Endothelial cell of umbilical vein (primary cell): ENCODE measurements at regions not wholly inside any gene's neighbourhood (a gene's known extent, or its start where the extent isn't known, plus 50 kb on each side); places are given as distances from the start of the nearest gene placed in this dataset.
"Not testable (repeated sequence)": the region's sequence is repeated elsewhere in the genome, so short reads cannot be mapped to it uniquely, and the experiment has no call there.

Source experiments
- BruUV-seq: library from RNA; stranded (reverse); fragments of 400-500 nt; replicated peaks from 2 replicates; lab custom pipeline; 2021; lab: Mats Ljungman, UMichigan
- CTCF ChIA-PET: fragments of 300-600, 350-600 bp; sonication (Branson Sonifier 250); formaldehyde crosslinking; loops from one replicate; lab custom pipeline; 2021; ENCODE audit warnings: antibody characterized with exemption, inconsistent platforms; lab: Charles Lee
- POLR2A ChIA-PET: fragments of 300-600, 350-600 bp; sonication (Branson Sonifier 250); formaldehyde crosslinking; loops from one replicate; lab custom pipeline; 2021; ENCODE audit warnings: antibody characterized with exemption, inconsistent platforms; lab: Charles Lee
- DNase-seq: peaks from one replicate; pipeline ENCODE4 v3.0.0-alpha.2; 2011; ENCODE audit warnings: low read depth, low spot score
- FAIRE-seq: peaks from 2 replicates; lab custom pipeline; 2011; peaks lifted over from hg19 to GRCh38; lab: Jason Lieb, UNC
- H2AFZ ChIP-seq: 2 replicates; pipeline ENCODE4 v1.6.0; 2012; ENCODE audit warnings: low read depth, low read length, control low read depth, inconsistent platforms
- H3K27ac ChIP-seq: 2 replicates; pipeline ENCODE4 v1.5.1; 2011; ENCODE audit warnings: low read depth, mild to moderate bottlenecking, control low read depth, low read length, moderate library complexity; ENCODE audit not compliant: insufficient read depth
- H3K27me3 ChIP-seq, 2 experiments: 2 replicates each; pipeline versions ENCODE4 v1.6.0 to v1.6.1; 2011; ENCODE audit warnings: low read length in 2 of 2, mixed read lengths in 1 of 2; ENCODE audit not compliant: control insufficient read depth in 2 of 2, insufficient read depth in 2 of 2
- H3K36me3 ChIP-seq, 2 experiments: 2 replicates in 1 of 2; 3 replicates in 1 of 2; pipeline ENCODE4 v1.5.1; 2011; ENCODE audit warnings: low read length in 2 of 2, mild to moderate bottlenecking in 1 of 2, moderate library complexity in 1 of 2; ENCODE audit not compliant: control insufficient read depth in 2 of 2, insufficient read depth in 2 of 2; ENCODE audit errors: extremely low read depth in 1 of 2
- H3K4me1 ChIP-seq: 3 replicates; pipeline ENCODE4 v1.5.1; 2011; ENCODE audit warnings: mild to moderate bottlenecking, low read length; ENCODE audit not compliant: control insufficient read depth, insufficient read depth; ENCODE audit errors: extremely low read depth
- H3K4me2 ChIP-seq: 2 replicates; pipeline ENCODE4 v1.6.1; 2011; ENCODE audit warnings: low read length, control low read depth, mixed read lengths; ENCODE audit not compliant: insufficient read depth
- H3K4me3 ChIP-seq, 3 experiments: fragments of 200-600 bp in 1 of 3; sonication (generic), shearing (Covaris generic) in 1 of 3; replicated peaks in 1 of 3; 2 replicates each; pipeline ENCODE4 v1.5.1; 2011 to 2016; ENCODE audit warnings: control low read depth in 3 of 3, low read length in 3 of 3, mild to moderate bottlenecking in 2 of 3, inconsistent platforms in 1 of 3, low read depth in 1 of 3, moderate library complexity in 1 of 3; ENCODE audit not compliant: insufficient read depth in 1 of 3
- H3K79me2 ChIP-seq: 2 replicates; pipeline ENCODE4 v1.6.0; 2012; ENCODE audit warnings: low read length, inconsistent platforms; ENCODE audit not compliant: control insufficient read depth, insufficient read depth
- H3K9ac ChIP-seq: replicated peaks from 2 replicates; pipeline ENCODE3; 2011; ENCODE audit warnings: low read length, control low read depth; ENCODE audit not compliant: insufficient read depth; ENCODE audit errors: extremely low read depth
- H3K9me1 ChIP-seq: replicated peaks from 3 replicates; pipeline ENCODE4 v1.6.0; 2011; ENCODE audit warnings: mild to moderate bottlenecking, low read length; ENCODE audit not compliant: control insufficient read depth, insufficient read depth; ENCODE audit errors: extremely low read depth
- H3K9me3 ChIP-seq: replicated peaks from 2 replicates; pipeline ENCODE4 v1.5.1; 2012; ENCODE audit warnings: low read length, inconsistent platforms; ENCODE audit not compliant: control insufficient read depth, insufficient read depth
- H4K20me1 ChIP-seq: replicated peaks from 2 replicates; pipeline ENCODE3; 2011; ENCODE audit warnings: mild to moderate bottlenecking, low read length; ENCODE audit not compliant: control insufficient read depth, insufficient read depth; ENCODE audit errors: extremely low read depth
- EZH2 ChIP-seq: IDR thresholded peaks from 2 replicates; pipeline ENCODE4 v1.6.1; 2012; ENCODE audit warnings: borderline replicate concordance, low read depth, mild to moderate bottlenecking, moderate library complexity, low read length, inconsistent platforms; ENCODE audit not compliant: severe bottlenecking
- JUN ChIP-seq: IDR thresholded peaks from 2 replicates; pipeline ENCODE4 v1.6.1; 2011; ENCODE audit warnings: borderline replicate concordance, low read depth; ENCODE audit not compliant: insufficient read length, insufficient read depth
- dilution Hi-C: fragments of 300-500 bp; cut with MboI; formaldehyde crosslinking; loops from one replicate; pipeline ENCODE4 v1.15.0; 2019; ENCODE audit warnings: low sequenced_read_pairs; ENCODE audit not compliant: extremely low pct_ligation_motif_present
- intact Hi-C: fragments of 100-400 bp; cut with micrococcal nuclease; formaldehyde crosslinking; loops from one replicate; pipeline ENCODE4 v1.10.0; 2022

GRCh38 chr5:1644393-1644809 lies 120.6 kb upstream of the LPCAT1 start:
- CTCF ChIA-PET, result interaction anchor here (1.0 to 2.3 kb wide), 28 partner anchors 9 to 1198 kb away, joined by 3 to 55 read pairs (median 5); no protein-coding TSS in a partner anchor
- BruUV-seq, H3K4me3 ChIP-seq, DNase-seq, H3K9ac ChIP-seq, H3K27ac ChIP-seq, H3K4me2 ChIP-seq, H3K9me3 ChIP-seq, H3K79me2 ChIP-seq, dilution Hi-C loops, H3K9me1 ChIP-seq, H4K20me1 ChIP-seq, H3K36me3 ChIP-seq, FAIRE-seq, H2AFZ ChIP-seq, POLR2A ChIA-PET, H3K4me1 ChIP-seq: not testable (repeated sequence)
- peak; percentile 59 for TF ChIP-seq EZH2
- intact Hi-C loops, result loop anchor here (2.0 to 5.0 kb wide), 2 partner anchors 436 to 722 kb away; no protein-coding TSS in a partner anchor
- peaks cover 11 to 12% of the 10 kb centered on the region in 2 experiments for H3K27me3 ChIP-seq

- no peak for DNase-seq
- Histone ChIP-seq H3K4me2 (no peak overlapping the region), H4K20me1 (no peaks in the 10 kb centered on the region), H3K79me2 (no peaks in the 10 kb centered on the region), H3K4me1 (no peaks in the 10 kb centered on the region), H3K36me3 (no peaks in the 10 kb centered on the region), H3K4me3 (no peak overlapping the region), H3K27me3 (peaks cover 11 to 12% of the 10 kb centered on the region in 2 experiments), H2AFZ (no peak overlapping the region), H3K27ac (no peak overlapping the region), H3K9ac (no peak overlapping the region), H3K9me1 (no peaks in the 10 kb centered on the region), H3K9me3 (no peaks in the 10 kb centered on the region)
- ChIA-PET CTCF (interaction anchor here (1.0 to 2.3 kb wide), 12 partner anchors 9 to 709 kb away, joined by 3 to 55 read pairs (median 6); no protein-coding TSS in a partner anchor), POLR2A (no interaction called here)
- intact Hi-C loops, result loop anchor here (2.0 to 5.0 kb wide), 2 partner anchors 435 to 722 kb away; no protein-coding TSS in a partner anchor
- no TSS peak for BruUV-seq
- dilution Hi-C loops, result no loop called here
- no peak for FAIRE-seq
- TF ChIP-seq EZH2, result peak; percentile 18
- TF ChIP-seq JUN, result no peak
Observed at GRCh38 chr5:1643651-1644392, 120.1 kb upstream of the LPCAT1 start.
